Stimulated activated CD8-positive, alpha-beta memory T cell treated with anti-CD3 and anti-CD28 coated beads, Interleukin-2, amount 100 ng/mL, for 48 hours (primary cell): ENCODE measurements at regions not wholly inside any gene's neighbourhood (a gene's known extent, or its start where the extent isn't known, plus 50 kb on each side); places are given as distances from the start of the nearest gene placed in this dataset.

Source experiments
- DNase-seq, 2 donors: peaks; one replicate each; pipeline ENCODE4 v3.0.0-alpha.2; 2020; ENCODE audit warnings: low read depth in 2 of 2

GRCh38 chr9:13898957-13899356 lies 415.0 kb downstream of the NFIB start:
- DNase-seq: no peak

- DNase-seq: no peak
Measured at GRCh38 chr9:13896922-13897835, 416.8 kb downstream of the NFIB start.

GRCh38 chr9:13896047-13896446 lies 417.9 kb downstream of the NFIB start:
- DNase-seq: no peak

- no peak for DNase-seq
Measured at GRCh38 chr9:13885258-13885657, 428.7 kb downstream of the NFIB start.

GRCh38 chr9:13879981-13880380 lies 434.0 kb downstream of the NFIB start:
- no peak for DNase-seq

GRCh38 chr9:13879011-13879410 lies 434.9 kb downstream of the NFIB start:
- DNase-seq: no peak

GRCh38 chr9:13878241-13878711 lies 435.7 kb downstream of the NFIB start:
- no peak for DNase-seq

- DNase-seq: no peak
Measured at GRCh38 chr9:13876741-13877140, 437.2 kb downstream of the NFIB start.

GRCh38 chr9:13873203-13873602 lies 440.7 kb downstream of the NFIB start:
- no peak for DNase-seq

GRCh38 chr9:13868336-13868735 lies 445.6 kb downstream of the NFIB start:
- no peak for DNase-seq

GRCh38 chr9:13865869-13866268 lies 448.1 kb downstream of the NFIB start:
- DNase-seq: no peak

GRCh38 chr9:13863112-13863511 lies 450.8 kb downstream of the NFIB start:
- no peak for DNase-seq

GRCh38 chr9:13862654-13863053 lies 451.3 kb downstream of the NFIB start:
- no peak for DNase-seq

GRCh38 chr9:13860946-13861640 lies 452.8 kb downstream of the NFIB start:
- DNase-seq: no peak

- DNase-seq: no peak
Measured at GRCh38 chr9:13860019-13860418, 453.9 kb downstream of the NFIB start.

GRCh38 chr9:13857521-13857920 lies 456.4 kb downstream of the NFIB start:
- DNase-seq: no peak

GRCh38 chr9:13847270-13847669 lies 466.7 kb downstream of the NFIB start:
- DNase-seq: no peak

GRCh38 chr9:13845460-13845859 lies 468.5 kb downstream of the NFIB start:
- no peak for DNase-seq

GRCh38 chr9:13841746-13842462 lies 472.0 kb downstream of the NFIB start:
- no peak for DNase-seq

- DNase-seq: no peak
Measured at GRCh38 chr9:13832446-13832845, 481.5 kb downstream of the NFIB start.

- no peak for DNase-seq
Measured at GRCh38 chr9:13823026-13823425, 490.9 kb downstream of the NFIB start.

GRCh38 chr9:13817754-13818278 lies 496.1 kb downstream of the NFIB start:
- DNase-seq: no peak
